HG02610 (cell line): ENCODE measurements at regions not wholly inside any gene's neighbourhood (a gene's known extent, or its start where the extent isn't known, plus 50 kb on each side); places are given as distances from the start of the nearest gene placed in this dataset.

Experiments
- ATAC-seq: cut with Tn5 transposase; IDR thresholded peaks from one replicate; pipeline ENCODE4 v1.9.1; 2021; ENCODE audit warnings: mild to moderate bottlenecking, moderate library complexity; ENCODE audit not compliant: unreplicated experiment

- no peak for ATAC-seq
These were observed 157.5 kb upstream of the IER5L start for GRCh38 chr9:129335464-129336129.

- ATAC-seq = no peak
These were observed 156.3 kb upstream of the IER5L start for GRCh38 chr9:129334105-129334935.

- no peak for ATAC-seq
These were observed 155.6 kb upstream of the IER5L start for GRCh38 chr9:129333617-129334104.

GRCh38 chr9:129332581-129332980 is 154.5 kb upstream of the IER5L start:
- no peak for ATAC-seq

GRCh38 chr9:129331772-129332500 is 153.9 kb upstream of the IER5L start:
- ATAC-seq = no peak

- ATAC-seq = no peak
These were observed 153.4 kb upstream of the IER5L start for GRCh38 chr9:129331493-129331765.

- no peak for ATAC-seq
These were observed 152.8 kb upstream of the IER5L start for GRCh38 chr9:129330711-129331492.

GRCh38 chr9:129328355-129329042 is 150.4 kb upstream of the IER5L start:
- ATAC-seq = no peak

GRCh38 chr9:129327552-129328328 is 149.7 kb upstream of the IER5L start:
- ATAC-seq = no peak

- ATAC-seq = no peak
These were observed 148.3 kb upstream of the IER5L start for GRCh38 chr9:129326061-129327005.

- ATAC-seq = no peak
These were observed 146.9 kb upstream of the IER5L start for GRCh38 chr9:129324808-129325502.

- ATAC-seq = no peak
These were observed 146.0 kb upstream of the IER5L start for GRCh38 chr9:129323999-129324553.

GRCh38 chr9:129323376-129323998 is 145.4 kb upstream of the IER5L start:
- ATAC-seq = no peak

- ATAC-seq = no peak
These were observed 144.7 kb upstream of the IER5L start for GRCh38 chr9:129322641-129323375.

- ATAC-seq = no peak
These were observed 144.1 kb upstream of the IER5L start for GRCh38 chr9:129322022-129322621.
